ENCODE measurements at regions not wholly inside any gene's neighbourhood (a gene's known extent, or its start where the extent isn't known, plus 50 kb on each side); places are given as distances from the start of the nearest gene placed in this dataset.

DNA sequence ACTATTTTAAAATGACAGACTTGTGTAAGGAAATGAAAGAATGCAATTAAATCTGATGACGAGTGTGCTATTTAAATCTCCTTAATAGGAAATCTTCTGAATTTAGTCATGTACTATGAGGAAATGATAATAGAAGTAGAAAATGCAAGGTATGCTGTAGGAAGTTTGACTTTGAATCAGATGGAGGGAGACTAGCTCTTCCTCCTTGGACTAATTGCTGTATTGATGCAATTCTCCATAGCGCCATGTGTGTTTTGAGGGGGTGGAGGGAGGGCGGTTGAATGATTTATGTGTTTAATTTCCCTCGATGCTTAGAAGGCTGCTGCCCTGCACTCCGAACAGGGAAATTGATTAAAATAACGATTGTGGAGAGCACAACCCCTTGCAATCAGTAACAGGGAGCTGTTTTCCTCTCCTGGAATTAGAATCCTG, 179.0 kb upstream of the PRNP start:
- no peaks in the 10 kb centered on the region for H4K20me1 ChIP-seq (ENCODE audit: low read depth, low read length)
- no peak overlapping the region for H3K4me2 ChIP-seq (ENCODE audit: low read depth, low read length, poor library complexity, severe bottlenecking)
- no peak for TF ChIP-seq EZH2phosphoT487 (conservative IDR thresholded peaks at IDR 0.05; ENCODE audit: low read length)
- TF ChIP-seq, protein P1, sequence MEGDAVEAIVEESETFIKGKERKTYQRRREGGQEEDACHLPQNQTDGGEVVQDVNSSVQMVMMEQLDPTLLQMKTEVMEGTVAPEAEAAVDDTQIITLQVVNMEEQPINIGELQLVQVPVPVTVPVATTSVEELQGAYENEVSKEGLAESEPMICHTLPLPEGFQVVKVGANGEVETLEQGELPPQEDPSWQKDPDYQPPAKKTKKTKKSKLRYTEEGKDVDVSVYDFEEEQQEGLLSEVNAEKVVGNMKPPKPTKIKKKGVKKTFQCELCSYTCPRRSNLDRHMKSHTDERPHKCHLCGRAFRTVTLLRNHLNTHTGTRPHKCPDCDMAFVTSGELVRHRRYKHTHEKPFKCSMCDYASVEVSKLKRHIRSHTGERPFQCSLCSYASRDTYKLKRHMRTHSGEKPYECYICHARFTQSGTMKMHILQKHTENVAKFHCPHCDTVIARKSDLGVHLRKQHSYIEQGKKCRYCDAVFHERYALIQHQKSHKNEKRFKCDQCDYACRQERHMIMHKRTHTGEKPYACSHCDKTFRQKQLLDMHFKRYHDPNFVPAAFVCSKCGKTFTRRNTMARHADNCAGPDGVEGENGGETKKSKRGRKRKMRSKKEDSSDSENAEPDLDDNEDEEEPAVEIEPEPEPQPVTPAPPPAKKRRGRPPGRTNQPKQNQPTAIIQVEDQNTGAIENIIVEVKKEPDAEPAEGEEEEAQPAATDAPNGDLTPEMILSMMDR (IDR thresholded peaks at IDR 0.05; ENCODE audit: insufficient read depth, low read length, poor library complexity, severe bottlenecking): no peak
- H3K79me2 ChIP-seq (ENCODE audit: insufficient read depth, low read length): no peaks in the 10 kb centered on the region
- H3K27me3 ChIP-seq (ENCODE audit: low read length): no peaks in the 10 kb centered on the region
- H3K4me3 ChIP-seq (ENCODE audit: insufficient read depth, low read length, poor library complexity, severe bottlenecking): no peak overlapping the region
- H3K9me3 ChIP-seq (ENCODE audit: insufficient read depth, low read length): no peaks in the 10 kb centered on the region
- H3K27ac ChIP-seq (ENCODE audit: low read depth, low read length): no peak overlapping the region
- no peak overlapping the region for H2AFZ ChIP-seq (ENCODE audit: low read depth, low read length, severe bottlenecking)
- no peak overlapping the region for H3K9ac ChIP-seq (ENCODE audit: low read length)
- H3K9me2 ChIP-seq (replicated peaks; ENCODE audit: insufficient read depth, low read length): no peaks in the 10 kb centered on the region
- no peaks in the 10 kb centered on the region for H3F3A ChIP-seq (ENCODE audit: insufficient read depth)
- H3K36me3 ChIP-seq (ENCODE audit: low read length): no peaks in the 10 kb centered on the region

DNA sequence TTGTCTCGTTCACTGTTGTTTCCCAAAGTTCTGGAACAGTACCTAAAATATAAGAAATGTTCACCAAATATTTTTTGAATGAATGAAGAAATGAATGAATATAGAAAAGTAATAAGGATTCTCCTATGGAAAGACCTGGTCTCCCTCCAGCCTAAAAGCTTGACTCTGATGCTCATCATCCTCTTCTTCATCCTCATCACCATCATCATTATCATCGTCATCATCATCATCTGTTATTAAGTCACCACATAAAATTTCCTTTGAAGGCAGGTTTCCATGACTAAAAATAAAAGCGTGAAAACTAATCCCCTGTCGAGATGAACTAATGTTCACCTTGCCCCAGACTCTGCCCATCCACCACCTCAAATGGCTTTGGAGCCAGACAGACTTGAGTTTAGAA, 181.4 kb upstream of the PRNP start:
- H3K79me2 ChIP-seq (ENCODE audit: insufficient read depth, low read length): no peaks in the 10 kb centered on the region
- H3K27me3 ChIP-seq (ENCODE audit: low read length): no peaks in the 10 kb centered on the region
- H3K27ac ChIP-seq (ENCODE audit: low read depth, low read length): no peak overlapping the region
- no peaks in the 10 kb centered on the region for H3F3A ChIP-seq (ENCODE audit: insufficient read depth)
- H3K9ac ChIP-seq (ENCODE audit: low read length): no peak overlapping the region
- no peaks in the 10 kb centered on the region for H4K20me1 ChIP-seq (ENCODE audit: low read depth, low read length)
- H2AFZ ChIP-seq (ENCODE audit: low read depth, low read length, severe bottlenecking): no peak overlapping the region
- no peak for TF ChIP-seq EZH2phosphoT487 (conservative IDR thresholded peaks at IDR 0.05; ENCODE audit: low read length)
- TF ChIP-seq, protein P1 (IDR thresholded peaks at IDR 0.05; ENCODE audit: insufficient read depth, low read length, poor library complexity, severe bottlenecking): no peak
- no peaks in the 10 kb centered on the region for H3K9me2 ChIP-seq (replicated peaks; ENCODE audit: insufficient read depth, low read length)
- no peaks in the 10 kb centered on the region for H3K36me3 ChIP-seq (ENCODE audit: low read length)
- H3K9me3 ChIP-seq (ENCODE audit: insufficient read depth, low read length): no peaks in the 10 kb centered on the region
- no peak overlapping the region for H3K4me2 ChIP-seq (ENCODE audit: low read depth, low read length, poor library complexity, severe bottlenecking)
- H3K4me3 ChIP-seq (ENCODE audit: insufficient read depth, low read length, poor library complexity, severe bottlenecking): no peak overlapping the region

DNA sequence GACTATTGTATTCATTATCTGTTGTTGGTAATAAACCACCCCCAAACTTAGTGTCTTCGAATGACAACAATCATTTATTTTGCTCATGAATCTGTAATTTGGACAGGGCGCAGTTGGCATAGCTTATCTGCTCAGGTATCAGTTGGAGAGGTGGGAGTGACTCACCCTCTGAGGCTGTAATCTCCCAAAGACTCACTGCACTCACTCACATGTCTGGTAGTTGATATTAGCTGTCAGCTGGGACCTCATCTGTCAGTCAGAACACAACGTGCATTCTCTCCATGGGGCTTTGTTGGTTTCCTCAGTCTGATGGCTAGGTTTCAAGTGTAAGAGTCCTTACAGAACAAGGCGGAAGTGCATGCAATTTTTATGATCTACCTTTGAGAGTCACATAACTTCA, 183.5 kb upstream of the PRNP start:
- Histone ChIP-seq H3K36me3 (ENCODE audit: low read length) (no peaks in the 10 kb centered on the region), H4K20me1 (ENCODE audit: low read depth, low read length) (no peaks in the 10 kb centered on the region), H3K79me2 (ENCODE audit: insufficient read depth, low read length) (no peaks in the 10 kb centered on the region), H3K27ac (ENCODE audit: low read depth, low read length) (no peak overlapping the region), H3F3A (ENCODE audit: insufficient read depth) (no peaks in the 10 kb centered on the region), H3K27me3 (ENCODE audit: low read length) (no peaks in the 10 kb centered on the region), H3K9me2 (replicated peaks; ENCODE audit: insufficient read depth, low read length) (no peaks in the 10 kb centered on the region), H3K4me3 (ENCODE audit: insufficient read depth, low read length, poor library complexity, severe bottlenecking) (no peak overlapping the region), H3K4me2 (ENCODE audit: low read depth, low read length, poor library complexity, severe bottlenecking) (no peak overlapping the region), H3K9ac (ENCODE audit: low read length) (no peak overlapping the region), H2AFZ (ENCODE audit: low read depth, low read length, severe bottlenecking) (no peak overlapping the region), H3K9me3 (ENCODE audit: insufficient read depth, low read length) (no peaks in the 10 kb centered on the region)
- TF ChIP-seq, protein P1 (IDR thresholded peaks at IDR 0.05; ENCODE audit: insufficient read depth, low read length, poor library complexity, severe bottlenecking): no peak
- no peak for TF ChIP-seq EZH2phosphoT487 (conservative IDR thresholded peaks at IDR 0.05; ENCODE audit: low read length)

Measured in SU-DHL-6 (cell line).